ENCODE measurements at regions not wholly inside any gene's neighbourhood (a gene's known extent, or its start where the extent isn't known, plus 50 kb on each side); places are given as distances from the start of the nearest gene placed in this dataset.

DNA sequence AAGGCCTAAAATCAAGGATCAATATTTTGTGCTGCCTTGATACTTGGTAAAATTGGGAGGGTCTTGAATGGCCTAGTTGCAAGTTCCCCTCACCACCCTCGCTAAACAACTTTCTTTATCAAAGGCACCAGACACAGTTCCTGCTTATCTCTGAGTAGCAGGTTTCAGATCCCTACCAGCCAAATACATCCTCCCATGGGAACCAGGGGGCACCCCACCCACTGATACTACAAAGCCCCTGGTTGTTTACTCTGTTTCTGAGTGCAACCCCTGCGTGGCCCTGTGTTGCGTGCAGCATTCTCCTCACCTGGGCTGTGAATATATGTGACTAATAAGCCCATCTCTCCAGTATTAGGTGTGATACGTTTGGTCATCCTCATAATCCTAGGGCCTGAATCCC is 314.9 kb downstream of the DRD1 start:
- TF ChIP-seq, protein P1, sequence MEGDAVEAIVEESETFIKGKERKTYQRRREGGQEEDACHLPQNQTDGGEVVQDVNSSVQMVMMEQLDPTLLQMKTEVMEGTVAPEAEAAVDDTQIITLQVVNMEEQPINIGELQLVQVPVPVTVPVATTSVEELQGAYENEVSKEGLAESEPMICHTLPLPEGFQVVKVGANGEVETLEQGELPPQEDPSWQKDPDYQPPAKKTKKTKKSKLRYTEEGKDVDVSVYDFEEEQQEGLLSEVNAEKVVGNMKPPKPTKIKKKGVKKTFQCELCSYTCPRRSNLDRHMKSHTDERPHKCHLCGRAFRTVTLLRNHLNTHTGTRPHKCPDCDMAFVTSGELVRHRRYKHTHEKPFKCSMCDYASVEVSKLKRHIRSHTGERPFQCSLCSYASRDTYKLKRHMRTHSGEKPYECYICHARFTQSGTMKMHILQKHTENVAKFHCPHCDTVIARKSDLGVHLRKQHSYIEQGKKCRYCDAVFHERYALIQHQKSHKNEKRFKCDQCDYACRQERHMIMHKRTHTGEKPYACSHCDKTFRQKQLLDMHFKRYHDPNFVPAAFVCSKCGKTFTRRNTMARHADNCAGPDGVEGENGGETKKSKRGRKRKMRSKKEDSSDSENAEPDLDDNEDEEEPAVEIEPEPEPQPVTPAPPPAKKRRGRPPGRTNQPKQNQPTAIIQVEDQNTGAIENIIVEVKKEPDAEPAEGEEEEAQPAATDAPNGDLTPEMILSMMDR (IDR thresholded peaks at IDR 0.05; ENCODE audit: low read length), result no peak
- TF ChIP-seq EZH2 (IDR thresholded peaks at IDR 0.05; ENCODE audit: borderline replicate concordance, low read length), result no peak

Measured in OCI-LY1 (cell line).